ENCODE measurements at regions not wholly inside any gene's neighbourhood (a gene's known extent, or its start where the extent isn't known, plus 50 kb on each side); places are given as distances from the start of the nearest gene placed in this dataset.

DNA sequence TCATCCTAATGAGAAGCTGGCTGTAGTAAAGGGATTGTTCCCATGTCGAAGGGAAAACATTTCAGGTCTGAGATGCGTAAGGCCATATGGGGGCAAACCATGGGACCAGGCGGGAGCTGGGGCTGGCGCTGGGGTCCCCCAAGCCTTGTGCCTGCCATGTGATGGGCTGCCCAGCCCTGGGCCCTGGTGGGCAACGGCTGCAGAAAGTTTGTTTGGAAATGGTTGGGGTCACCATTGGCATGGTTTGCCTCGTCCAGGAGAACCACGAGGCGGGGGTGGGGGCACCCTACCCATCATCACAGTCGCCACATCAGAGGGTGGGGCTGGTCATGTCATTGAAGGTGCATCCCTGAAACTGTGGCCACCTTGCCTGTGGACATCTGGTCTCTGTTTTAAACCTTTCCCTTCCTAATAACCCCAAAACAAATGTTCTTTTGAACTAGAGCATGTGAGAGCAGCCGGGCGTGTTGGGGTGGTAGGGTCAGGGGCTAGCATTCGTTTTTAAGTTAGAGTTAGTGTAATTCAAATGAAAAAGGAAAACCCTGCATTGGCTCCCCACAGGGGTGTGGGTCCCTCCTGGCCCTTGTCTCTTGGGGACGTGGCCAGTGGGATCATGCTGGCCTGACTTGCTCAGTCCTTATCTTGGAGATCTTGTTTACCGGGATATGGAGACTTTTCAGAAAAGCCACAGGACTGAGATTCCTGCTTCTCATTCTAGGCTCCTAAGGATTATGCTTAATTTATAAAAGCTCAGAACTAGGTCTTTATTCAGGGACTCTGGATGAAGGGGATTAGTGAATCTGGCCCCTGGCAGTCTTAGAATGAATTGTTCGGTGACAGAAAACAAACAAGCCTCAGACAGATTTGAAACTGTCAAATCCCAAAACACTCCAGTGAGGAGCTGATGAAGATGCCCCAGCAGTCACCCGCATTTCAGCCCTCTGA is 98.5 kb downstream of the CTTN start:
- Histone ChIP-seq H3K4me3 (no peak overlapping the region), H3K9ac (no peak overlapping the region), H3F3A (ENCODE audit: low read depth) (peaks cover 12% of the 10 kb centered on the region), H3K36me3 (no peaks in the 10 kb centered on the region), H3K27ac (no peak overlapping the region), H3K9me3 (ENCODE audit: low read depth) (no peaks in the 10 kb centered on the region), H3K4me2 (peak overlapping the region; percentile 39), H4K20me1 (ENCODE audit: low read depth) (no peaks in the 10 kb centered on the region), H3K4me1 (peaks cover 34% of the 10 kb centered on the region), H2AFZ (replicated peaks) (no peak overlapping the region), H3K79me2 (ENCODE audit: low read depth) (no peaks in the 10 kb centered on the region), H3K27me3 (no peaks in the 10 kb centered on the region)
- TF ChIP-seq, protein P1, sequence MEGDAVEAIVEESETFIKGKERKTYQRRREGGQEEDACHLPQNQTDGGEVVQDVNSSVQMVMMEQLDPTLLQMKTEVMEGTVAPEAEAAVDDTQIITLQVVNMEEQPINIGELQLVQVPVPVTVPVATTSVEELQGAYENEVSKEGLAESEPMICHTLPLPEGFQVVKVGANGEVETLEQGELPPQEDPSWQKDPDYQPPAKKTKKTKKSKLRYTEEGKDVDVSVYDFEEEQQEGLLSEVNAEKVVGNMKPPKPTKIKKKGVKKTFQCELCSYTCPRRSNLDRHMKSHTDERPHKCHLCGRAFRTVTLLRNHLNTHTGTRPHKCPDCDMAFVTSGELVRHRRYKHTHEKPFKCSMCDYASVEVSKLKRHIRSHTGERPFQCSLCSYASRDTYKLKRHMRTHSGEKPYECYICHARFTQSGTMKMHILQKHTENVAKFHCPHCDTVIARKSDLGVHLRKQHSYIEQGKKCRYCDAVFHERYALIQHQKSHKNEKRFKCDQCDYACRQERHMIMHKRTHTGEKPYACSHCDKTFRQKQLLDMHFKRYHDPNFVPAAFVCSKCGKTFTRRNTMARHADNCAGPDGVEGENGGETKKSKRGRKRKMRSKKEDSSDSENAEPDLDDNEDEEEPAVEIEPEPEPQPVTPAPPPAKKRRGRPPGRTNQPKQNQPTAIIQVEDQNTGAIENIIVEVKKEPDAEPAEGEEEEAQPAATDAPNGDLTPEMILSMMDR (IDR thresholded peaks at IDR 0.05) = no peak
- no peak for TF ChIP-seq EZH2 (IDR thresholded peaks at IDR 0.05)
- no peak for TF ChIP-seq EZH2phosphoT487 (IDR thresholded peaks at IDR 0.05)
- H3K36me3 Mint-ChIP-seq = no peaks in the 10 kb centered on the region
- H3K27ac Mint-ChIP-seq = no peak overlapping the region
- peaks cover 13% of the 10 kb centered on the region for H3K27me3 Mint-ChIP-seq (ENCODE audit: insufficient read depth, low read depth)
- peak; percentile 57 for DNase-seq (ENCODE audit: low spot score)
- H3K4me1 Mint-ChIP-seq = peaks cover 30% of the 10 kb centered on the region
- H3K4me3 Mint-ChIP-seq = no peak overlapping the region
- H3K9me3 Mint-ChIP-seq = no peaks in the 10 kb centered on the region

DNA sequence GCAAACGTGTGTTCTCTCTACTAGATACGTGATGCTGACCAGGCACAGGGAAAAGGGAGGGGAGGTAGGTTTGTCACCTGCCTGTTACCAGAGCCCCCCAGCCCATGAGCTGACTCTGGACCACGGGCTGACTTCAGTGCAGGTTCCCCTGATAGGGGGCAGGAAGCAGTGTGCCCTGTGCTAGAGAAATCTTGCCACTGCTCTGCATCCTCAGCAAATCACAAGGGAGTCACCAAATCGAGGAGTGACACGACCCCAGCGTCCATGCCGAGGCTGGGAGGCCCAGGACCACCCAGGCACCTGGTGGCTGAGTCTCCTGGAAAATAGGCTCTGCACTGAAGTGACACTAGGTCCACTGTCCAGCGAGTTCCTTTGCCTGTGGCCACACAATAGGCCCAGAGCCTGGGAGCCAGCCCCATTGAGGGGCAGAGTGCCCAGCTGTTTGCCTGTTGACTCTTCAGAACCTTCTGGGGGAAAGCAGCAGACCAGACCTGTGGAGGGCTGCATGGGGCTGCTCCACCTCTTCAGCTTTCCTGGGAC is 99.3 kb downstream of the CTTN start:
- Histone ChIP-seq H3K4me2 (peak overlapping the region; percentile 39), H3K27me3 (no peaks in the 10 kb centered on the region), H3K27ac (no peak overlapping the region), H3K4me3 (no peak overlapping the region), H3K9me3 (ENCODE audit: low read depth) (no peaks in the 10 kb centered on the region), H3K79me2 (ENCODE audit: low read depth) (no peaks in the 10 kb centered on the region), H3K4me1 (peaks cover 34% of the 10 kb centered on the region), H2AFZ (replicated peaks) (no peak overlapping the region), H3K36me3 (no peaks in the 10 kb centered on the region), H3K9ac (no peak overlapping the region), H4K20me1 (ENCODE audit: low read depth) (no peaks in the 10 kb centered on the region), H3F3A (ENCODE audit: low read depth) (peaks cover 12% of the 10 kb centered on the region)
- H3K27me3 Mint-ChIP-seq (ENCODE audit: insufficient read depth, low read depth) = peaks cover 13% of the 10 kb centered on the region
- H3K4me1 Mint-ChIP-seq = peaks cover 34% of the 10 kb centered on the region
- DNase-seq (ENCODE audit: low spot score) = peak; percentile 44
- no peak for TF ChIP-seq EZH2 (IDR thresholded peaks at IDR 0.05)
- TF ChIP-seq EZH2phosphoT487 (IDR thresholded peaks at IDR 0.05) = no peak
- TF ChIP-seq, protein P1 (IDR thresholded peaks at IDR 0.05) = no peak
- no peak overlapping the region for H3K27ac Mint-ChIP-seq
- H3K9me3 Mint-ChIP-seq = no peaks in the 10 kb centered on the region
- no peak overlapping the region for H3K4me3 Mint-ChIP-seq
- H3K36me3 Mint-ChIP-seq = no peaks in the 10 kb centered on the region

DNA sequence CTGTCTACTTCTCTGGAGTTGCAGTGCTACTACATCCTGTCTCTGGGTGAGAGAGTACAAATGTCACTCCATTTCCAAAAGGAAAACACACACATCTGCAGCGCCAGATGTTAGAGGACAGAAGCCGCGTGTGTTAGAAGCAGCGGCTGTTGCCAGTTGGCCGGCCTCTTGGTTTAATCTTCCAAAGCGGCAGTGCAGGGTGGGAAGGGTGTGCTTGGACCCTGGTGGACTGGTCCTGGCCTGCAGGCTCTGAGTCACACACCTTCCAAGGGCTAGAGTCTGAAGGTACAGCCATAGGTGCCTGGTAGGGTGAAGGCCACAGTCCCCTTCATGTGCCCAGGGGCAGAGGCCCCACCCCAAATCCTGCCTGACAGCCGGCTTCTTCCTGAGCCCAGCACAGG is 99.8 kb downstream of the CTTN start:
- H3K36me3 ChIP-seq = no peaks in the 10 kb centered on the region
- Mint-ChIP-seq H3K27ac (peak overlapping the region; percentile 27), H3K4me1 (peaks cover 40% of the 10 kb centered on the region), H3K36me3 (no peaks in the 10 kb centered on the region), H3K4me3 (no peak overlapping the region), H3K27me3 (ENCODE audit: insufficient read depth, low read depth) (peaks cover 13% of the 10 kb centered on the region), H3K9me3 (no peaks in the 10 kb centered on the region)
- H3K4me1 ChIP-seq = peaks cover 39% of the 10 kb centered on the region
- H3K9ac ChIP-seq = no peak overlapping the region
- no peak overlapping the region for H3K4me3 ChIP-seq
- no peak overlapping the region for H3K27ac ChIP-seq
- TF ChIP-seq EZH2phosphoT487 (IDR thresholded peaks at IDR 0.05) = no peak
- TF ChIP-seq, protein P1 (IDR thresholded peaks at IDR 0.05) = no peak
- no peak for TF ChIP-seq EZH2 (IDR thresholded peaks at IDR 0.05)
- H2AFZ ChIP-seq (replicated peaks) = no peak overlapping the region
- no peaks in the 10 kb centered on the region for H3K79me2 ChIP-seq (ENCODE audit: low read depth)
- no peaks in the 10 kb centered on the region for H3K9me3 ChIP-seq (ENCODE audit: low read depth)
- H3F3A ChIP-seq (ENCODE audit: low read depth) = peaks cover 12% of the 10 kb centered on the region
- H4K20me1 ChIP-seq (ENCODE audit: low read depth) = no peaks in the 10 kb centered on the region
- no peak overlapping the region for H3K4me2 ChIP-seq
- no peak for DNase-seq (ENCODE audit: low spot score)
- no peaks in the 10 kb centered on the region for H3K27me3 ChIP-seq

All from neural progenitor cell (in vitro differentiated cells).